ENCODE measurements at regions not wholly inside any gene's neighbourhood (a gene's known extent, or its start where the extent isn't known, plus 50 kb on each side); places are given as distances from the start of the nearest gene placed in this dataset.

- TF ChIP-seq CTCF (conservative IDR thresholded peaks at IDR 0.05; ENCODE audit: low read depth in 2 of 2) (no peak), REST (IDR thresholded peaks at IDR 0.05; ENCODE audit: unreplicated experiment) (no peak), POLR2AphosphoS5 (IDR thresholded peaks at IDR 0.05; ENCODE audit: low read depth) (no peak)
Measured at GRCh38 chr11:13551834-13552233, 56.0 kb upstream of the PTH start.
